GM13976 (cell line): ENCODE measurements at regions not wholly inside any gene's neighbourhood (a gene's known extent, or its start where the extent isn't known, plus 50 kb on each side); places are given as distances from the start of the nearest gene placed in this dataset.

Experiments
- DNase-seq: peaks from one replicate; pipeline ENCODE4 v3.0.0; 2012; ENCODE audit warnings: low spot score
- in situ Hi-C: fragments of 300-500 bp; cut with MboI; formaldehyde crosslinking; loops from one replicate; pipeline ENCODE4 v1.12.0; 2022; ENCODE audit warnings: low sequenced_read_pairs, mixed read lengths, inconsistent platforms; ENCODE audit not compliant: unreplicated experiment
- TF ChIP-seq, protein P1 (sequence below): IDR thresholded peaks from 2 replicates; pipeline ENCODE4 v1.5.1; 2012; ENCODE audit warnings: borderline replicate concordance, mild to moderate bottlenecking; ENCODE audit not compliant: insufficient read depth; ENCODE audit errors: extremely low read depth, missing control alignments, control extremely low read depth

DNA sequence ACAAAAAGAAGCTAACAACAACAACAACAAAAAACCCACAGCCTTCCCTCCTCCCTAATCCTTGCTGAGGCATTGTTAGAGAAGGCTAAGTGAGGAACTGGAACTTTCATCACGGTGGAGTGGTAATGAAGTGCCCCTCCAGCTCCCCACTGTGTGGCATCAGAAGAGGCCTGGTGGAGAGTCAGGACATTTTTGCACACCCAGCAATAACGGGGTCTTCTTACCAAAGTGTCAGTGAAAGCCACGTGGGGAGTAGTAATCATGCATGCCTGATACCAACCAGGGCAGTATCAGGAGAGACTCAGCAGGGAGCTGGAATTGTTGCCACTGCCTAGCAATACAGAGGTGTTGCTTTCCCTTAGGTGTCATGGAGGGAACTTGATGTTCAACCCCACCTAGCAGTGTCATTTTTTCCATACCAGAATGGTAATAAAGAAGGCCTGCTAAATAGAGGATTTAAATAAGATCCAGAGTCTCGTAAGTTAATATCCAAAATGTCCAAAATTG is 299.7 kb upstream of the RGS6 start:
- TF ChIP-seq, protein P1, sequence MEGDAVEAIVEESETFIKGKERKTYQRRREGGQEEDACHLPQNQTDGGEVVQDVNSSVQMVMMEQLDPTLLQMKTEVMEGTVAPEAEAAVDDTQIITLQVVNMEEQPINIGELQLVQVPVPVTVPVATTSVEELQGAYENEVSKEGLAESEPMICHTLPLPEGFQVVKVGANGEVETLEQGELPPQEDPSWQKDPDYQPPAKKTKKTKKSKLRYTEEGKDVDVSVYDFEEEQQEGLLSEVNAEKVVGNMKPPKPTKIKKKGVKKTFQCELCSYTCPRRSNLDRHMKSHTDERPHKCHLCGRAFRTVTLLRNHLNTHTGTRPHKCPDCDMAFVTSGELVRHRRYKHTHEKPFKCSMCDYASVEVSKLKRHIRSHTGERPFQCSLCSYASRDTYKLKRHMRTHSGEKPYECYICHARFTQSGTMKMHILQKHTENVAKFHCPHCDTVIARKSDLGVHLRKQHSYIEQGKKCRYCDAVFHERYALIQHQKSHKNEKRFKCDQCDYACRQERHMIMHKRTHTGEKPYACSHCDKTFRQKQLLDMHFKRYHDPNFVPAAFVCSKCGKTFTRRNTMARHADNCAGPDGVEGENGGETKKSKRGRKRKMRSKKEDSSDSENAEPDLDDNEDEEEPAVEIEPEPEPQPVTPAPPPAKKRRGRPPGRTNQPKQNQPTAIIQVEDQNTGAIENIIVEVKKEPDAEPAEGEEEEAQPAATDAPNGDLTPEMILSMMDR = no peak
- in situ Hi-C loops = no loop called here
- DNase-seq = no peak

DNA sequence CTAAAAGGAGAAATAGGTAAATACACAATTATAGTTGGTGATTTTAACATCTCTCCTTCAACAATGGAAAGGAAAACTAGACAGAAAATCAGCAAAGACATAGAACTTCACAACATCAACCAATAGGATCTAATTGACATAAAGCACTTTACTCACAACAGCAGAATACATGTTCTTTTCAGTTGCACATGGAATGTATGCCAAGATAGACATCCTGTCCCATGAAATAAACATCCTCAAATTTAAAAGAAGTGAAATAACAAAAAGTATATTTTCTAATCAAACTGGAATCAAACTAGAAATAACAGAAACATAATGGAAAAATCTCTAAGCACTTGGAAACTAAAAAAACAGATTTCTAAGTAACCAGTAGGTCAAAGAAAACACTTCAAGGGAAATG is 296.2 kb upstream of the RGS6 start:
- TF ChIP-seq, protein P1 = no peak
- in situ Hi-C loops = no loop called here
- no peak for DNase-seq

DNA sequence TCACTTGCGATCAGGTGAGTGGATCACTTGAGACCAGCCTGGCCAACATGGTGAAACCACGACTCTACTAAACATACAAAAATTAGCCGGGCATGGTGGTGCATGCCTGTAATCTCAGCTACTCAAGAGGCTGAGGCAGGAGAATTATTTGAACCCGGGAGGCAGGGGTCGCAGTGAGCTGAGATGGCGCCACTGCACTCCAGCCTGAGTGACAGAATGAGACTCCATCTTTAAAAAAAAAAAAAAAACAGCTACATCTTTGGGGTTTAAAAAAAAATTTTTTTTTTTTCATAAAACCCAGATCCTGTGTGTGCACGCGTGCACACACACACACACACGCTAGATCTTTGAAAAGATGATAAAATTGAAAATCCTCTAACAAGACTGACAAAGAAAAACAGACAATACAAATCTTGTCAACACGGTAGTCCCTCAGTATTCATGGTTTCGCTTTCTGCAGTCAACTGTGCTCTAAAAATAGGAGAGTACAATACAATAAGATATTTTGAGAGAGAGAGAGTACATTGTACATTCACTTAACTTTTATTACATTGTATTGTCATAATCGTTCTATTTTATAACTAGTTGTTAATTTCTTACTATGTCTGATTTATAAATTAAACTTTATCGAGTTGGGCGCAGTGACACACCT is 295.3 kb upstream of the RGS6 start:
- TF ChIP-seq, protein P1 = no peak
- in situ Hi-C loops = no loop called here
- no peak for DNase-seq

DNA sequence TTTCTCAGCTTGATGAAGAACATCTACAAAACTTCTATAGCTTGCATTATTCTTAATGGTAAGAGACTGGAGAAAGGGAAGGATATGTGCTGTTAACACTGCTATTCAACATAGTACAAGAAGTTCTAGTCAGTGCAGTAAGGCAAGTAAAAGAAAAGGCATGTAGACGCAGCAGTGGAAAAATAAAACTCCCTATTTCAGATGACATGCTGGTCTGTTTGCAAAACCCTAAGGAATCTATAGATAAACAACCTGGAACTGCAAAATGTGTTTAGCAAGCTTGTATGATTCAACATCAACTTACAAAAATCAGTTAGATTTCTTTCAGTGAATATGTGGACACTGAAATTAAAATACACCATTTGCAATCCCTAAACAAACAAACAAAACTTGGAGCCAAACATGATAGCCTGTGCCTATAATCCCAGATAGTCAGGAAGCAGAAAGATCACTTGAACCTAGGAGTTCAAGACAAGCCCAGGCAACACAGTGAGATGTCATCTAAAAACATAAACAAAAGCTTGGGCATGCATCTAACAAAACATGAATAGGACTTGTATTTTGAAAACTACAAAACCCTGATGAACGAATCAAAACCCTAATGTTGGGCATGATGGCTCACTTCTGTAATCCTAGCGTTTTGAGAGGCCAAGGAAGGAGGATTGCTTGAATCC is 293.6 kb upstream of the RGS6 start:
- in situ Hi-C loops = no loop called here
- DNase-seq = no peak
- TF ChIP-seq, protein P1 = no peak

DNA sequence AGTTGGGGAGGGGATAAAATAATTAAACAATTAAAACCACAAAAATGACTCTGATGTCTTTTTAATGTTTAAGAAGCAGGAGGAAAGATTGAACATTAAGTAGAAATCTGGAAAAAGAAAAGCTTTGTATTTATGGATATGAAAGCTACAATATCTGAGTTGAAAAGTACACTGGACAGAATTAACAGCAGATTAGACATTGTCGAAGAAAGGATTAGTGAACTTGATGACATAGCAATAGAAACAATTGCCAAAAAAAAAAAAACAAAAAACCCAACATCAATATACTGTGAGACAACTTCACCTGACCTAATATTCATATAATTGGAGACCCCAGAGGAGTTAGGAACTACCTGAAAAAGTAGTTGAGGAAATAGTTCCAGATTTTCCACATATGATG is 289.5 kb upstream of the RGS6 start:
- DNase-seq = no peak
- in situ Hi-C loops = no loop called here
- TF ChIP-seq, protein P1 = no peak

DNA sequence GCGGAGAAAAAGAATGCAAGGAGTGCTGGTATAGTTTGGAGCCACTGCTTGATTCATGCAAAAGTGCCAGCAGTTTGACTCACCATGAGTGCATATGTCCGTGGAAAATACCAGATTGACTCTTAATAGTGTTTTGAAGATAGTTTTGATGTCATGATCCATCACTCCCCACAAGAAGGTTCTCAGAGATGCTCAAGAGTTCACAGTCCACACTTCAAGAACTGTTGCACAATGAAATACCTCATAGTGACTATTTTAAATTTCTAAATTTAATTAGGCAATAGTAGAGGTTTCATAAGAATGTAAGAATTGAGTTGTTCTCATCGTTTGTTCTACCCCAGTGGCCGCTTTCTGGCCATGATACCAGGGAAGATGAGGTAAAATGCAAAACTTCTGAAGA is 286.6 kb upstream of the RGS6 start:
- TF ChIP-seq, protein P1 = no peak
- no peak for DNase-seq
- in situ Hi-C loops = no loop called here
